BLaER1 treated with 17β-estradiol and CSF1 and Interleukin-3, amounts not matched to agents 10 nM and 100 nM (cell line): ENCODE measurements at regions not wholly inside any gene's neighbourhood (a gene's known extent, or its start where the extent isn't known, plus 50 kb on each side); places are given as distances from the start of the nearest gene placed in this dataset.
A peak's percentile ranks its signal among the peaks of the same experiment; 100 is the strongest.

Experiments
- H3K27ac ChIP-seq, 11 experiments: shearing (Covaris generic); formaldehyde crosslinking; 2 replicates each; pipeline ENCODE4 v1.8.1; 2022
- H3K27me3 ChIP-seq, 11 experiments: shearing (Covaris generic); formaldehyde crosslinking; 2 replicates each; pipeline ENCODE4 v1.8.1; 2022
- H3K36me3 ChIP-seq, 11 experiments: shearing (Covaris generic); formaldehyde crosslinking; 2 replicates each; pipeline ENCODE4 v1.8.1; 2022
- H3K4me1 ChIP-seq, 10 experiments: shearing (Covaris generic); formaldehyde crosslinking; 2 replicates each; pipeline ENCODE4 v1.8.1; 2022
- H3K4me2 ChIP-seq, 11 experiments: shearing (Covaris generic); formaldehyde crosslinking; 2 replicates each; pipeline ENCODE4 v1.8.1; 2022
- H3K4me3 ChIP-seq, 10 experiments: shearing (Covaris generic); formaldehyde crosslinking; 2 replicates each; pipeline ENCODE4 v1.8.1; 2022
- H3K9ac ChIP-seq, 11 experiments: shearing (Covaris generic); formaldehyde crosslinking; 2 replicates each; pipeline ENCODE4 v1.8.1; 2022
- H3K9me3 ChIP-seq, 11 experiments: shearing (Covaris generic); formaldehyde crosslinking; replicated peaks in 1 of 11; 2 replicates each; pipeline ENCODE4 v1.8.1; 2022
- H4K20me1 ChIP-seq, 11 experiments: shearing (Covaris generic); formaldehyde crosslinking; 2 replicates each; pipeline ENCODE4 v1.8.1; 2022
- Cebpa-rat ChIP-seq, 11 experiments: shearing (Covaris generic); IDR thresholded peaks; 2 replicates each; pipeline ENCODE4 v1.8.1; 2022

DNA sequence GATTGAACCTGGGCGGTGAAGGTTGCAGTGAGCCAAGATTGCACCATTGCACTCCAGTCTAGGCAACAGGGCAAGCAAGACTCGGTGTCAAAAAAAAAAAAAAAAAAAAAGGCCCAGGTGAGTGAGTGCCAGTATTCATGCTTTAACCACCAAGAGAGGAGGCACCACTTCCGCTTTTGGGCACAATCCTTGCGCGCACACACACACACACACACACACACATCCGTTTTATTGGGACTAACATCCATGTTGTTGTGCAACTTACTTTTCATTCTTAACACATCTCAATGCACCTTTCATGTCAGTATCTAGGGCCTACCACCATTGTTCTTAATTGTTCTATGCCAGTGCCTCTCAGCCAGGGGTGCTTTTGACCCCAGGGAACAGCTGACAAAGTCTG is 263.0 kb downstream of the CDC5L start:
- H4K20me1 ChIP-seq = no peaks in the 10 kb centered on the region
- H3K9me3 ChIP-seq = peaks cover 0 to 4% (median 0%) of the 10 kb centered on the region in 11 experiments; a peak in 1 of 22 replicates
- no peak for TF ChIP-seq Cebpa-rat (IDR thresholded peaks at IDR 0.05)
- H3K9ac ChIP-seq = no peak overlapping the region
- no peak overlapping the region for H3K4me2 ChIP-seq
- no peak overlapping the region for H3K27ac ChIP-seq
- peaks cover 0 to 20% (median 16%) of the 10 kb centered on the region in 11 experiments; a peak in 13 of 22 replicates for H3K27me3 ChIP-seq
- peaks cover 9 to 24% (median 21%) of the 10 kb centered on the region in 10 experiments; a peak in 19 of 20 replicates for H3K4me1 ChIP-seq
- no peaks in the 10 kb centered on the region for H3K36me3 ChIP-seq
- no peak overlapping the region for H3K4me3 ChIP-seq

DNA sequence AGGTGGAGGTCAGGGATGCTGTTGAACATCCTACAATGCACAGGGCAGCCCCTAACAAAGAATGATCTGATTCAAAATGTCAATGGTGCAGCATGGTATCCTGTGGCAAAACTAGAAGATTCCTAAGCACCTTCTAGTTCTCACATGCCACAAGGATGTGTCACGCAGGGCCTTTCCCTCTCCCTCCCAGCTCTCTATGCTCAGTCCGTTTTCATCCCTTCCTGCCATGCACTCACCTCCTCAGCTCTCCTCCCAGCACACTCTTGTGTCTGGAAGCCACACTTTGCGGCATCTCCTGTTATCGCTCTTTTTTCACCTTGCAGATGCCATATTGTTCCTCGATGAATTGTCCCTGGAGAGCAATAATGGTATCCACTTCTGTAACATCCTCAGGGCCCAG is 263.4 kb downstream of the CDC5L start:
- H3K9ac ChIP-seq = no peak overlapping the region
- peaks cover 0 to 4% (median 0%) of the 10 kb centered on the region in 11 experiments; a peak in 1 of 22 replicates for H3K9me3 ChIP-seq
- H3K4me2 ChIP-seq = no peak overlapping the region
- H4K20me1 ChIP-seq = no peaks in the 10 kb centered on the region
- peaks cover 0 to 20% (median 16%) of the 10 kb centered on the region in 11 experiments; a peak in 13 of 22 replicates for H3K27me3 ChIP-seq
- no peak overlapping the region for H3K4me3 ChIP-seq
- H3K4me1 ChIP-seq = peaks cover 9 to 24% (median 21%) of the 10 kb centered on the region in 10 experiments; a peak in 19 of 20 replicates
- no peaks in the 10 kb centered on the region for H3K36me3 ChIP-seq
- TF ChIP-seq Cebpa-rat (IDR thresholded peaks at IDR 0.05) = no peak
- H3K27ac ChIP-seq = no peak overlapping the region

GRCh38 chr6:44651604-44652003 is 264.1 kb downstream of the CDC5L start:
- no peak for TF ChIP-seq Cebpa-rat (IDR thresholded peaks at IDR 0.05)
- H3K36me3 ChIP-seq = no peaks in the 10 kb centered on the region
- no peak overlapping the region for H3K4me2 ChIP-seq
- no peak overlapping the region for H3K9ac ChIP-seq
- H3K4me3 ChIP-seq = no peak overlapping the region
- H3K4me1 ChIP-seq = peaks cover 9 to 24% (median 21%) of the 10 kb centered on the region in 10 experiments; a peak in 19 of 20 replicates
- H3K27ac ChIP-seq = no peak overlapping the region
- H3K9me3 ChIP-seq = peaks cover 0 to 4% (median 0%) of the 10 kb centered on the region in 11 experiments; a peak in 1 of 22 replicates
- no peaks in the 10 kb centered on the region for H4K20me1 ChIP-seq
- H3K27me3 ChIP-seq = peaks cover 0 to 20% (median 16%) of the 10 kb centered on the region in 11 experiments; a peak in 13 of 22 replicates

DNA sequence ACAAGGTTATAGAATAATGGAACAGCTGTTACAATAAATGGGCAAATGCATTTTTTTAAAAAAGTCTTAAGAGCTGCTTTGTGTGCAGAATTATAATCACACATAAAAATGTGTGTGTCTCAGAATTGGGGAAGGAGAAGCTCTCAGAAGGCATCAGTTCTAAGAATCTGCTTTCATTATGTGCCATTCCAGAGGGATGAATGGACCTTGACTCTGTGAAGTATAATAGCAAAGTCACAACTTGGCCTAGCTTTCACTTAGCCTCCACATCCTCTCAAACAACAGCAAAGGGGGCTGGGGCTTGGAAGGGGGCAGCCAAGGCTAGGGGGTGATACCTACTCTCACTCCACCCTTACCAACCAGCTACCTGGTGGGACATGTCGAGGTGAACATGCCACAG is 265.0 kb downstream of the CDC5L start:
- TF ChIP-seq Cebpa-rat (IDR thresholded peaks at IDR 0.05) = no peak
- peaks cover 9 to 24% (median 21%) of the 10 kb centered on the region in 10 experiments; a peak in 19 of 20 replicates for H3K4me1 ChIP-seq
- H3K4me2 ChIP-seq = no peak overlapping the region
- no peak overlapping the region for H3K4me3 ChIP-seq
- H3K27me3 ChIP-seq = peaks cover 0 to 20% (median 16%) of the 10 kb centered on the region in 11 experiments; a peak in 13 of 22 replicates
- H3K9me3 ChIP-seq = peaks cover 0 to 1% (median 0%) of the 10 kb centered on the region in 11 experiments; a peak in 1 of 22 replicates
- H3K9ac ChIP-seq = no peak overlapping the region
- no peaks in the 10 kb centered on the region for H3K36me3 ChIP-seq
- H4K20me1 ChIP-seq = no peaks in the 10 kb centered on the region
- H3K27ac ChIP-seq = no peak overlapping the region

GRCh38 chr6:44653091-44653490 is 265.6 kb downstream of the CDC5L start:
- H3K4me3 ChIP-seq = no peak overlapping the region
- no peaks in the 10 kb centered on the region for H3K36me3 ChIP-seq
- no peaks in the 10 kb centered on the region for H3K9me3 ChIP-seq
- H3K27me3 ChIP-seq = peaks cover 0 to 20% (median 16%) of the 10 kb centered on the region in 11 experiments; a peak in 13 of 22 replicates
- no peak overlapping the region for H3K9ac ChIP-seq
- TF ChIP-seq Cebpa-rat (IDR thresholded peaks at IDR 0.05) = no peak
- H3K4me1 ChIP-seq = peaks cover 9 to 24% (median 21%) of the 10 kb centered on the region in 10 experiments; a peak in 19 of 20 replicates
- no peak overlapping the region for H3K27ac ChIP-seq
- H3K4me2 ChIP-seq = peak overlapping the region in 6 of 11 experiments; percentile 51 to 67 (median 58); a peak in 7 of 22 replicates
- H4K20me1 ChIP-seq = no peaks in the 10 kb centered on the region

DNA sequence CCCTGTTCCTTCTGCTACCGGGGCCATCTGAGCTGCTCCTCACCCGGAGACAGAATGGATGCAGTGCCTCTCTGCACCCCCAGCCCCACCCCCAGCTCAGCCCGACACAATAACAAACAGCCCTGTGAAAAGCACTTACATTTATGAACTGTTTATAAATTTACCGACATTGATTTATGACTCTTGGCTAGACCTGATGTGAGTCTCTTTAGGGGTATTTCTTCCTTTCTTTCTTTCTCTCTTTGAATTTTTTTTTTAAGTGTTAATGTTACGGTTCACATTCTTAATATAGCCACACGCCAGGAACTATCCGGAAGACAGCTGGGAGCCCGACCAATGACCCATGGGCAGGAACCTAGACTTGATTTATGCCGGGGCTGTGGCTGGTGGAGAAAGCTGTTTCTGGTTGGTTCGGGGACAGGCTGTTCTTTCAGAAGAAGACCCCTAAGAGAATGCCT is 266.3 kb downstream of the CDC5L start:
- peaks cover 0 to 20% (median 16%) of the 10 kb centered on the region in 11 experiments; a peak in 13 of 22 replicates for H3K27me3 ChIP-seq
- 0 out of 22 replicates have a peak overlapping the region, but pooled peaks of 1 of the 11 experiments have one; percentile 23 for H3K9ac ChIP-seq
- TF ChIP-seq Cebpa-rat (IDR thresholded peaks at IDR 0.05) = no peak
- 0 out of 22 replicates have a peak, but pooled peaks cover 0 to 4% (median 0%) of the 10 kb centered on the region in 11 experiments for H3K9me3 ChIP-seq
- peak overlapping the region; percentile 30 to 67 (median 51); a peak in 20 of 22 replicates for H3K4me2 ChIP-seq
- no peaks in the 10 kb centered on the region for H3K36me3 ChIP-seq
- no peak overlapping the region for H3K27ac ChIP-seq
- no peaks in the 10 kb centered on the region for H4K20me1 ChIP-seq
- no peak overlapping the region for H3K4me3 ChIP-seq
- H3K4me1 ChIP-seq = peaks cover 9 to 24% (median 21%) of the 10 kb centered on the region in 10 experiments; a peak in 19 of 20 replicates

DNA sequence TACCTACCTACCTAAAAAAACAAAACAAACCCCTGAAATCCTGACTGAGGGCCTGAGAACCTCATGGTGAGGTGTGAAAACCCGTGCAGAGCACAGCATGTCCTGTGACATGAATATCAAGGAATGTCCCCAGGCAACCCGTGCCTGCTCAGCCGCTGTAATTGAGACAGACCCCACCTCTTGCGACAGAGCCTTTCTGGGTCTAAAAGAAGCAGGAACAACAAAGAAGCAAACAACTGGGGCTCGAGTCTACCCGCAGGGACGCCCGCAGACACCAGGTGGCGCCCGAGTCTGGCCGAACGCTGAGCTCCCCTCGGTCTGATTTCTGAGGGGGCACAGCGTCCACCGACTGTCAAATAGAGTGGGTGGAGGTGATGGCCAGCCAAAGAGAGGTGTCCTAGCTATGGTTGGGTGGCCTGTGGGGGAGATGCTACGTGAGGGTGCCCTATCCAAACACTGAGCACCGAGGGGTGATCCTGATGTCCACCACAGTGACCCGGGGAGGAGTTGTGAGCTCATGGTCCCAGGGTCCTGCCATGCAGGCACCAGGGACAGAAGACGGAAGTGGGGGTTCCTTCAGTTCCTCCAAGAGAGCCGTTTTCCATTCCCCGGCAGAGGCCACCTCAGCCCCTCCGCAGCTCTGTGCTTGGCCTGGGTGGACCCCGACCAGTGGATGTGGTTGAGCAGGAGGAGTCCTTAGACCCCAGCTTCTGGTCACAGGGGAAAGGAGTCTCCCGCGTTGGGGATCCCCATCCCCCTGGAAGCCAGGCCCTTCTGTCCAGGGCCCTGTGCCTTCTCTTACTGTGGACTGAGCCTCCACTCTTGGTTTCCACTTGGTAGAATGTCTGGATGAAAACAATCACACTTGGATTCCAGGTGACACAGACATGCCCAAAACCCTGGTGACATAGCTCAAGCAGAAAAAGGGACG is 268.2 kb downstream of the CDC5L start:
- peak overlapping the region in 8 of 11 experiments; percentile 2 to 51 (median 30); a peak in 6 of 22 replicates for H3K9ac ChIP-seq
- peak overlapping the region in 9 of 11 experiments; percentile 13 to 58 (median 40); a peak in 13 of 22 replicates for H3K27ac ChIP-seq

DNA sequence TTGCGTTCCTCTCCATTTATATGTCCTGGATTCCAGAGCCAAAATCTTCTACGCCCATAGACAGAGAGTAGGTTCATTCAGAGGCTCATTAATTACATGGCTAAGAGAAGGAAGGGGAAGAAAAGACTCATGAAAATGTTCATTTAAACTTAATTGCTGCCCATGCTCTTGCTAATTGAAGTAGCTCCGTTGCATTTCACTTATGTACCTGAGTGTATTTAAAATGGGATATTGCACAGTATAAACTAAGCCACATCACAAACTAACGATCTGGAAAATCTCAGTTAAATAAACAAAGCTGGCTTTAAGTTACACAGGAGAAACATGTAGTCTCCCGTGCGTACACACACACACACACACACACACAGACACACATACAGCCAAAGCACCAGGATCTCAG is 269.2 kb downstream of the CDC5L start:
- no peak overlapping the region for H3K4me2 ChIP-seq
- H3K27ac ChIP-seq = no peak overlapping the region
- H3K9me3 ChIP-seq = 0 out of 22 replicates have a peak, but pooled peaks cover 0 to 4% (median 0%) of the 10 kb centered on the region in 11 experiments
- no peak overlapping the region for H3K4me3 ChIP-seq
- H3K27me3 ChIP-seq = peaks cover 0 to 20% (median 16%) of the 10 kb centered on the region in 11 experiments; a peak in 13 of 22 replicates
- no peaks in the 10 kb centered on the region for H4K20me1 ChIP-seq
- no peak overlapping the region for H3K9ac ChIP-seq
- no peaks in the 10 kb centered on the region for H3K36me3 ChIP-seq
- no peak for TF ChIP-seq Cebpa-rat (IDR thresholded peaks at IDR 0.05)
- H3K4me1 ChIP-seq = peaks cover 9 to 35% (median 23%) of the 10 kb centered on the region in 10 experiments; a peak in 19 of 20 replicates

More for the DNA sequence above, 268.2 kb downstream of the CDC5L start:
- H3K27me3 ChIP-seq = peaks cover 0 to 20% (median 16%) of the 10 kb centered on the region in 11 experiments; a peak in 13 of 22 replicates
- no peaks in the 10 kb centered on the region for H3K36me3 ChIP-seq
- 0 out of 22 replicates have a peak, but pooled peaks cover 0 to 4% (median 0%) of the 10 kb centered on the region in 11 experiments for H3K9me3 ChIP-seq
- no peak overlapping the region for H3K4me3 ChIP-seq
- peak overlapping the region; percentile 30 to 66 (median 54) for H3K4me2 ChIP-seq
- TF ChIP-seq Cebpa-rat (IDR thresholded peaks at IDR 0.05) = peak in 9 of 11 experiments; percentile 27 to 84 (median 69); a peak in 13 of 22 replicates
- H3K4me1 ChIP-seq = peaks cover 9 to 35% (median 23%) of the 10 kb centered on the region in 10 experiments; a peak in 19 of 20 replicates
- H4K20me1 ChIP-seq = no peaks in the 10 kb centered on the region
